IMR-90 (cell line): ENCODE measurements at regions not wholly inside any gene's neighbourhood (a gene's known extent, or its start where the extent isn't known, plus 50 kb on each side); places are given as distances from the start of the nearest gene placed in this dataset.

ENCODE experiments used
- CHD1 ChIP-seq: IDR thresholded peaks from 2 replicates; pipeline ENCODE4 v1.6.1; 2012; ENCODE audit warnings: low read depth, low read length, improper control_type of control experiment
- CTCF ChIP-seq: conservative IDR thresholded peaks from 2 replicates; pipeline ENCODE4 v1.5.1; 2012; ENCODE audit warnings: mild to moderate bottlenecking, low read depth, low read length, improper control_type of control experiment
- FOS ChIP-seq: fragments of 150-350 bp; IDR thresholded peaks from 2 replicates; pipeline ENCODE4 v1.6.1; 2016; ENCODE audit warnings: low read depth, low read length
- POLR2A ChIP-seq: IDR thresholded peaks from 2 replicates; pipeline ENCODE4 v1.6.1; 2012; ENCODE audit warnings: mild to moderate bottlenecking, low read depth, low read length
- RAD21 ChIP-seq: IDR thresholded peaks from 2 replicates; pipeline ENCODE4 v1.6.1; 2012; ENCODE audit warnings: low read length, improper control_type of control experiment
- RCOR1 ChIP-seq: IDR thresholded peaks from 2 replicates; pipeline ENCODE4 v1.6.1; 2012; ENCODE audit warnings: mild to moderate bottlenecking, low read length, improper control_type of control experiment; ENCODE audit not compliant: insufficient replicate concordance
- RFX5 ChIP-seq: IDR thresholded peaks from 2 replicates; pipeline ENCODE4 v1.8.0; 2012; ENCODE audit warnings: low read depth, mild to moderate bottlenecking, low read length, moderate library complexity

GRCh38 chr1:95668165-95668564, 434.2 kb downstream of the RWDD3 start:
- TF ChIP-seq RCOR1 (no peak), CTCF (no peak), POLR2A (no peak), FOS (no peak), CHD1 (no peak), RFX5 (no peak), RAD21 (no peak)
